Immature natural killer cell (primary cell): ENCODE measurements at regions not wholly inside any gene's neighbourhood (a gene's known extent, or its start where the extent isn't known, plus 50 kb on each side); places are given as distances from the start of the nearest gene placed in this dataset.
"Not testable (repeated sequence)": the region's sequence is repeated elsewhere in the genome, so short reads cannot be mapped to it uniquely, and the experiment has no call there.

Experiments
- DNase-seq, 3 donors: peaks; one replicate each; pipeline ENCODE4 v3.0.0; 2022; ENCODE audit warnings: mixed read lengths in 1 of 3
- H3K27ac Mint-ChIP-seq, 6 donors: one replicate each; pipeline ENCODE4 v1.8.0; 2020; ENCODE audit warnings: mixed read lengths in 6 of 6, mild to moderate bottlenecking in 5 of 6, inconsistent platforms in 4 of 6, moderate library complexity in 3 of 6
- H3K27me3 Mint-ChIP-seq, 3 donors: one replicate each; pipeline ENCODE4 v1.8.0; 2020 to 2021; ENCODE audit warnings: low read depth in 3 of 3, mild to moderate bottlenecking in 3 of 3, mixed read lengths in 3 of 3, moderate library complexity in 3 of 3, inconsistent platforms in 1 of 3
- H3K36me3 Mint-ChIP-seq, 3 donors: one replicate each; pipeline ENCODE4 v1.8.0; 2020; ENCODE audit warnings: mixed read lengths in 3 of 3, inconsistent platforms in 2 of 3, mild to moderate bottlenecking in 2 of 3
- H3K4me1 Mint-ChIP-seq, 2 donors: one replicate each; pipeline ENCODE4 v1.8.0; 2020; ENCODE audit warnings: inconsistent platforms in 2 of 2, mild to moderate bottlenecking in 2 of 2, mixed read lengths in 2 of 2, moderate library complexity in 1 of 2
- H3K4me3 Mint-ChIP-seq, 5 donors: one replicate each; pipeline ENCODE4 v1.8.0; 2020; ENCODE audit warnings: mild to moderate bottlenecking in 5 of 5, mixed read lengths in 5 of 5, inconsistent platforms in 3 of 5, moderate library complexity in 3 of 5
- H3K9me3 Mint-ChIP-seq, 6 donors: one replicate each; pipeline ENCODE4 v1.8.0; 2020; ENCODE audit warnings: mild to moderate bottlenecking in 6 of 6, mixed read lengths in 6 of 6, inconsistent platforms in 4 of 6, moderate library complexity in 3 of 6

- H3K36me3 Mint-ChIP-seq, result peaks cover 0 to 5% (median 0%) of the 10 kb centered on the region in 3 donors
- H3K9me3 Mint-ChIP-seq, result no peaks in the 10 kb centered on the region
- H3K27me3 Mint-ChIP-seq, result peaks cover 1 to 2% (median 2%) of the 10 kb centered on the region in 3 donors
- peak overlapping the region in 3 of 5 donors; percentile 13 to 52 (median 42) for H3K4me3 Mint-ChIP-seq
- H3K27ac Mint-ChIP-seq, result peak overlapping the region in 2 of 6 donors; percentile 45 to 54
- DNase-seq, result no peak
- peaks cover 21 to 39% of the 10 kb centered on the region in 2 donors for H3K4me1 Mint-ChIP-seq
Observed at GRCh38 chr7:16933296-16934279, 51.8 kb upstream of the AGR3 start.

GRCh38 chr7:16934722-16935340 is 53.0 kb upstream of the AGR3 start:
- H3K27me3 Mint-ChIP-seq, result peaks cover 1 to 4% (median 2%) of the 10 kb centered on the region in 3 donors
- H3K27ac Mint-ChIP-seq, result no peak overlapping the region

GRCh38 chr7:16935341-16935735 is 53.6 kb upstream of the AGR3 start:
- DNase-seq, result no peak
- Mint-ChIP-seq H3K9me3 (peaks cover 0 to 2% (median 0%) of the 10 kb centered on the region in 6 donors), H3K27ac (peak overlapping the region in 3 of 6 donors; percentile 18 to 44 (median 28)), H3K4me3 (no peak overlapping the region), H3K36me3 (peaks cover 0 to 5% (median 0%) of the 10 kb centered on the region in 3 donors), H3K4me1 (peaks cover 15 to 24% of the 10 kb centered on the region in 2 donors), H3K27me3 (peaks cover 1 to 4% (median 2%) of the 10 kb centered on the region in 3 donors)

More at GRCh38 chr7:16934722-16935340, 53.0 kb upstream of the AGR3 start:
- no peak for DNase-seq
- Mint-ChIP-seq H3K4me3 (no peak overlapping the region), H3K9me3 (peaks cover 0 to 2% (median 0%) of the 10 kb centered on the region in 6 donors), H3K36me3 (peaks cover 0 to 5% (median 0%) of the 10 kb centered on the region in 3 donors), H3K4me1 (peaks cover 18 to 29% of the 10 kb centered on the region in 2 donors)

- peaks cover 1 to 4% (median 2%) of the 10 kb centered on the region in 3 donors for H3K27me3 Mint-ChIP-seq
- H3K36me3 Mint-ChIP-seq, result peaks cover 0 to 5% (median 0%) of the 10 kb centered on the region in 3 donors
- DNase-seq, result no peak
- peaks cover 15 to 24% of the 10 kb centered on the region in 2 donors for H3K4me1 Mint-ChIP-seq
- peaks cover 0 to 2% (median 0%) of the 10 kb centered on the region in 6 donors for H3K9me3 Mint-ChIP-seq
- no peak overlapping the region for H3K27ac Mint-ChIP-seq
- no peak overlapping the region for H3K4me3 Mint-ChIP-seq
Observed at GRCh38 chr7:16936626-16937422, 55.0 kb upstream of the AGR3 start.

GRCh38 chr7:16939161-16939560 is 57.4 kb upstream of the AGR3 start:
- H3K36me3 Mint-ChIP-seq, result no peaks in the 10 kb centered on the region
- no peak for DNase-seq
- H3K4me3 Mint-ChIP-seq, result no peak overlapping the region
- H3K27me3 Mint-ChIP-seq, result peaks cover 0 to 2% (median 2%) of the 10 kb centered on the region in 3 donors
- no peak overlapping the region for H3K27ac Mint-ChIP-seq
- H3K9me3 Mint-ChIP-seq, result peaks cover 0 to 2% (median 0%) of the 10 kb centered on the region in 6 donors
- H3K4me1 Mint-ChIP-seq, result peaks cover 3 to 11% of the 10 kb centered on the region in 2 donors

GRCh38 chr7:16940776-16941175 is 59.0 kb upstream of the AGR3 start:
- H3K4me1 Mint-ChIP-seq, result peaks cover 0 to 5% of the 10 kb centered on the region in 2 donors
- H3K27me3 Mint-ChIP-seq, result peaks cover 0 to 2% (median 2%) of the 10 kb centered on the region in 3 donors
- no peak for DNase-seq
- peaks cover 0 to 2% (median 0%) of the 10 kb centered on the region in 6 donors for H3K9me3 Mint-ChIP-seq
- no peak overlapping the region for H3K27ac Mint-ChIP-seq
- H3K4me3 Mint-ChIP-seq, result no peak overlapping the region
- H3K36me3 Mint-ChIP-seq, result no peaks in the 10 kb centered on the region

GRCh38 chr7:16942929-16943509 is 61.2 kb upstream of the AGR3 start:
- Mint-ChIP-seq H3K9me3 (peaks cover 7 to 10% (median 8%) of the 10 kb centered on the region in 6 donors), H3K4me1 (peaks cover 0 to 5% of the 10 kb centered on the region in 2 donors), H3K36me3 (peaks cover 0 to 7% (median 6%) of the 10 kb centered on the region in 3 donors), H3K27ac (no peak overlapping the region), H3K27me3 (peaks cover 2 to 5% (median 4%) of the 10 kb centered on the region in 3 donors), H3K4me3 (no peak overlapping the region)
- DNase-seq, result no peak

GRCh38 chr7:16944936-16945335 is 63.2 kb upstream of the AGR3 start:
- Mint-ChIP-seq H3K9me3 (peaks cover 7 to 20% (median 11%) of the 10 kb centered on the region in 6 donors), H3K4me1 (no peaks in the 10 kb centered on the region), H3K27me3 (peaks cover 4 to 5% (median 4%) of the 10 kb centered on the region in 3 donors), H3K4me3 (no peak overlapping the region), H3K27ac (no peak overlapping the region), H3K36me3 (peaks cover 6 to 8% (median 7%) of the 10 kb centered on the region in 3 donors)
- DNase-seq, result no peak

- Mint-ChIP-seq H3K9me3 (peaks cover 7 to 20% (median 11%) of the 10 kb centered on the region in 6 donors), H3K4me1 (no peaks in the 10 kb centered on the region), H3K4me3 (no peak overlapping the region), H3K36me3 (peaks cover 6 to 8% (median 7%) of the 10 kb centered on the region in 3 donors), H3K27ac (no peak overlapping the region), H3K27me3 (peaks cover 4 to 5% (median 4%) of the 10 kb centered on the region in 3 donors)
- DNase-seq, result no peak
Observed at GRCh38 chr7:16945372-16945771, 63.6 kb upstream of the AGR3 start.

- DNase-seq, H3K4me3 Mint-ChIP-seq, H3K27me3 Mint-ChIP-seq, H3K27ac Mint-ChIP-seq, H3K36me3 Mint-ChIP-seq, H3K4me1 Mint-ChIP-seq: not testable (repeated sequence)
- H3K9me3 Mint-ChIP-seq, result peaks cover 7 to 20% (median 11%) of the 10 kb centered on the region in 6 donors
Observed at GRCh38 chr7:16948110-16948509, 66.3 kb upstream of the AGR3 start.

GRCh38 chr7:16951483-16952080 is 69.8 kb upstream of the AGR3 start:
- DNase-seq, result no peak
- peaks cover 7 to 20% (median 11%) of the 10 kb centered on the region in 6 donors for H3K9me3 Mint-ChIP-seq
- H3K27ac Mint-ChIP-seq, result no peak overlapping the region
- H3K4me3 Mint-ChIP-seq, result no peak overlapping the region
- peaks cover 4 to 15% (median 4%) of the 10 kb centered on the region in 3 donors for H3K27me3 Mint-ChIP-seq
- peaks cover 6 to 8% (median 7%) of the 10 kb centered on the region in 3 donors for H3K36me3 Mint-ChIP-seq
- H3K4me1 Mint-ChIP-seq, result no peaks in the 10 kb centered on the region

- peaks cover 0 to 2% (median 1%) of the 10 kb centered on the region in 6 donors for H3K9me3 Mint-ChIP-seq
- H3K4me1 Mint-ChIP-seq, result no peaks in the 10 kb centered on the region
- no peak overlapping the region for H3K4me3 Mint-ChIP-seq
- H3K27me3 Mint-ChIP-seq, result peaks cover 0 to 9% (median 2%) of the 10 kb centered on the region in 3 donors
- peaks cover 0 to 2% (median 0%) of the 10 kb centered on the region in 3 donors for H3K36me3 Mint-ChIP-seq
- DNase-seq, result no peak
- no peak overlapping the region for H3K27ac Mint-ChIP-seq
Observed at GRCh38 chr7:16954321-16954720, 72.5 kb upstream of the AGR3 start.
